SH-SY5Y (cell line): ENCODE measurements at regions not wholly inside any gene's neighbourhood (a gene's known extent, or its start where the extent isn't known, plus 50 kb on each side); places are given as distances from the start of the nearest gene placed in this dataset.

Experiments used
- GATA2 ChIP-seq: IDR thresholded peaks from 2 replicates; pipeline ENCODE4 v1.6.1; 2011; ENCODE audit warnings: mild to moderate bottlenecking, low read depth, low read length
- GATA3 ChIP-seq: IDR thresholded peaks from 2 replicates; pipeline ENCODE4 v1.6.1; 2011; ENCODE audit warnings: low read depth, mild to moderate bottlenecking, low read length, moderate library complexity

DNA sequence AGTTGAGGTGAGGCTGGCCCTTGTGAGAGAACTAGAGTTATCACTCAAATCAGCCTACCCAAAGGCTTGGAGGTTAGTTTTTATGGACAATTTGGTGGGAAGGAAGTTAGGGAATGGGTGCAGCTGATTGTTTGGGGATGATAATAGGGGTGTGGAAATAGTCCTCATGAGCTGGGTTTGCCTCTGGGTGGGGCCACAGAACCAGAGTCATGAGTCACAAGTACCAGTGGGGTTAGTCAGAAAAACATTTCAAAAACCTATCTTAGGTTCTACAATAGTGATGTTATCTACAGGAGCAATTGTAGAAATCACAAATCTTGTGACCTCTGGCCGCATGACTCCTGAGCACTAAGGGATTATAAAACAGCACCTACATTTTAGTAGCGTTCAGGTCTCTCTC, 630.1 kb upstream of the PIK3C3 start:
- no peak for TF ChIP-seq GATA2
- TF ChIP-seq GATA3 = no peak
